ENCODE measurements at regions not wholly inside any gene's neighbourhood (a gene's known extent, or its start where the extent isn't known, plus 50 kb on each side); places are given as distances from the start of the nearest gene placed in this dataset.
"Not testable (repeated sequence)": the region's sequence is repeated elsewhere in the genome, so short reads cannot be mapped to it uniquely, and the experiment has no call there.

GRCh38 chr14:53855574-53855973, 101.1 kb downstream of the BMP4 start:
- no peak for DNase-seq

- DNase-seq, result no peak
Measured at GRCh38 chr14:53855127-53855526, 101.5 kb downstream of the BMP4 start.

- DNase-seq, result no peak
Measured at GRCh38 chr14:53851394-53852090, 105.1 kb downstream of the BMP4 start.

- DNase-seq, result no peak
Measured at GRCh38 chr14:53850714-53851296, 105.8 kb downstream of the BMP4 start.

- DNase-seq, result no peak
Measured at GRCh38 chr14:53849549-53849948, 107.1 kb downstream of the BMP4 start.

- no peak for DNase-seq
Measured at GRCh38 chr14:53848854-53849253, 107.8 kb downstream of the BMP4 start.

- no peak for DNase-seq
Measured at GRCh38 chr14:53847881-53848280, 108.7 kb downstream of the BMP4 start.

GRCh38 chr14:53847057-53847456, 109.6 kb downstream of the BMP4 start:
- DNase-seq, result no peak

GRCh38 chr14:53845813-53846693, 110.6 kb downstream of the BMP4 start:
- no peak for DNase-seq

- DNase-seq, result no peak
Measured at GRCh38 chr14:53842938-53843337, 113.7 kb downstream of the BMP4 start.

GRCh38 chr14:53841109-53842099, 115.2 kb downstream of the BMP4 start:
- no peak for DNase-seq

GRCh38 chr14:53840444-53840843, 116.2 kb downstream of the BMP4 start:
- DNase-seq, result no peak

- DNase-seq, result no peak
Measured at GRCh38 chr14:53838374-53838773, 118.3 kb downstream of the BMP4 start.

- not testable (repeated sequence) for DNase-seq
Measured at GRCh38 chr14:53837656-53838055, 119.0 kb downstream of the BMP4 start.

- DNase-seq, result no peak
Measured at GRCh38 chr14:53836551-53836950, 120.1 kb downstream of the BMP4 start.

- DNase-seq, result no peak
Measured at GRCh38 chr14:53828820-53829219, 127.8 kb downstream of the BMP4 start.

- no peak for DNase-seq
Measured at GRCh38 chr14:53824061-53824460, 132.6 kb downstream of the BMP4 start.

- no peak for DNase-seq
Measured at GRCh38 chr14:53814392-53814791, 142.2 kb downstream of the BMP4 start.

- no peak for DNase-seq
Measured at GRCh38 chr14:53810221-53810620, 146.4 kb downstream of the BMP4 start.

GRCh38 chr14:53808042-53808441, 148.6 kb downstream of the BMP4 start:
- no peak for DNase-seq

- DNase-seq, result no peak
Measured at GRCh38 chr14:53807542-53807941, 149.1 kb downstream of the BMP4 start.

- no peak for DNase-seq
Measured at GRCh38 chr14:53807108-53807507, 149.5 kb downstream of the BMP4 start.

- DNase-seq, result no peak
Measured at GRCh38 chr14:53796734-53797133, 159.9 kb downstream of the BMP4 start.

Measured in NCI-H1092 treated with DMSO at 0.1 percent for 48 hours (cell line).